ENCODE measurements at regions not wholly inside any gene's neighbourhood (a gene's known extent, or its start where the extent isn't known, plus 50 kb on each side); places are given as distances from the start of the nearest gene placed in this dataset.

- H3K9ac ChIP-seq (ENCODE audit: low read length), result no peak overlapping the region
- H2AFZ ChIP-seq (ENCODE audit: insufficient read depth, low read depth, low read length, poor library complexity, severe bottlenecking), result no peak overlapping the region
- H3K27ac ChIP-seq (ENCODE audit: low read length in 2 of 2), result no peak overlapping the region
- Mint-ChIP-seq H3K4me1 (no peaks in the 10 kb centered on the region), H3K4me3 (no peak overlapping the region), H3K9me3 (ENCODE audit: insufficient read depth) (peaks cover 5% of the 10 kb centered on the region), H3K27ac (no peak overlapping the region), H3K27me3 (no peaks in the 10 kb centered on the region)
- H3K4me2 ChIP-seq (replicated peaks; ENCODE audit: low read depth, low read length, poor library complexity, severe bottlenecking), result no peak overlapping the region
- intact Hi-C loops (cut with micrococcal nuclease), result no loop called here
- no peaks in the 10 kb centered on the region for H4K20me1 ChIP-seq (ENCODE audit: control insufficient read depth, insufficient read depth, low read length, poor library complexity, severe bottlenecking)
- H3K79me2 ChIP-seq (ENCODE audit: control insufficient read depth, insufficient read depth, low read length), result no peaks in the 10 kb centered on the region
- no peaks in the 10 kb centered on the region for H3K27me3 ChIP-seq (replicated peaks in 1 of 4; ENCODE audit: control extremely low read depth in 1 of 4, control insufficient read depth in 3 of 4, insufficient read depth in 4 of 4, low read length in 3 of 4)
- no CpG with 5 or more reads among the region's 1 CpG for WGBS (ENCODE audit: insufficient coverage)
- no peaks in the 10 kb centered on the region for H3K9me3 ChIP-seq (ENCODE audit: control extremely low read depth in 1 of 3, control insufficient read depth in 2 of 3, insufficient read depth in 1 of 3, low read length in 2 of 3)
- no peak overlapping the region for H3K4me3 ChIP-seq (ENCODE audit: control extremely low read depth in 1 of 5, extremely low read depth in 1 of 5, insufficient read depth in 1 of 5, low read depth in 2 of 5, low read length in 4 of 5)
- no peaks in the 10 kb centered on the region for H3K36me3 ChIP-seq (replicated peaks in 1 of 2; ENCODE audit: control extremely low read depth in 1 of 2, control insufficient read depth in 1 of 2, extremely low read depth in 1 of 2, insufficient read depth in 2 of 2, low read length in 1 of 2)
- no peak for DNase-seq
- no peak for TF ChIP-seq EZH2 (IDR thresholded peaks at IDR 0.05; ENCODE audit: borderline replicate concordance, insufficient read depth, low read depth, low read length, poor library complexity, severe bottlenecking)
- no peak for TF ChIP-seq CTCF (IDR thresholded peaks at IDR 0.05)
- ChIA-PET POLR2A (no interaction called here), CTCF (no interaction called here)
- H3K4me1 ChIP-seq (ENCODE audit: control insufficient read depth in 2 of 2, insufficient read depth in 2 of 2, low read length in 2 of 2), result no peaks in the 10 kb centered on the region
- no peak for ATAC-seq (ENCODE audit: low read depth)
Observed at GRCh38 chr11:91299980-91300379, 924.6 kb upstream of the FAT3 start.

- no peak for DNase-seq
- Mint-ChIP-seq H3K9me3 (ENCODE audit: insufficient read depth) (peaks cover 2% of the 10 kb centered on the region), H3K4me1 (no peaks in the 10 kb centered on the region), H3K27ac (no peak overlapping the region), H3K27me3 (no peaks in the 10 kb centered on the region), H3K4me3 (no peak overlapping the region)
- Histone ChIP-seq H3K4me1 (ENCODE audit: control insufficient read depth in 2 of 2, insufficient read depth in 2 of 2, low read length in 2 of 2) (no peaks in the 10 kb centered on the region), H3K79me2 (ENCODE audit: control insufficient read depth, insufficient read depth, low read length) (no peaks in the 10 kb centered on the region), H4K20me1 (ENCODE audit: control insufficient read depth, insufficient read depth, low read length, poor library complexity, severe bottlenecking) (no peaks in the 10 kb centered on the region), H3K4me2 (replicated peaks; ENCODE audit: low read depth, low read length, poor library complexity, severe bottlenecking) (no peak overlapping the region), H3K27me3 (replicated peaks in 1 of 4; ENCODE audit: control extremely low read depth in 1 of 4, control insufficient read depth in 3 of 4, insufficient read depth in 4 of 4, low read length in 3 of 4) (no peaks in the 10 kb centered on the region), H3K4me3 (ENCODE audit: control extremely low read depth in 1 of 5, extremely low read depth in 1 of 5, insufficient read depth in 1 of 5, low read depth in 2 of 5, low read length in 4 of 5) (no peak overlapping the region), H2AFZ (ENCODE audit: insufficient read depth, low read depth, low read length, poor library complexity, severe bottlenecking) (no peak overlapping the region), H3K36me3 (replicated peaks in 1 of 2; ENCODE audit: control extremely low read depth in 1 of 2, control insufficient read depth in 1 of 2, extremely low read depth in 1 of 2, insufficient read depth in 2 of 2, low read length in 1 of 2) (no peaks in the 10 kb centered on the region), H3K9me3 (ENCODE audit: control extremely low read depth in 1 of 3, control insufficient read depth in 2 of 3, insufficient read depth in 1 of 3, low read length in 2 of 3) (no peaks in the 10 kb centered on the region), H3K27ac (ENCODE audit: low read length in 2 of 2) (no peak overlapping the region), H3K9ac (ENCODE audit: low read length) (no peak overlapping the region)
- TF ChIP-seq CTCF (IDR thresholded peaks at IDR 0.05) (no peak), EZH2 (IDR thresholded peaks at IDR 0.05; ENCODE audit: borderline replicate concordance, insufficient read depth, low read depth, low read length, poor library complexity, severe bottlenecking) (no peak)
- ChIA-PET POLR2A (no interaction called here), CTCF (no interaction called here)
- intact Hi-C loops (cut with micrococcal nuclease), result no loop called here
- WGBS (ENCODE audit: insufficient coverage), result no CpG with 5 or more reads among the region's 1 CpG
- ATAC-seq (ENCODE audit: low read depth), result no peak
Observed at GRCh38 chr11:91296629-91297028, 928.0 kb upstream of the FAT3 start.
